HG03280 (cell line): ENCODE measurements at regions not wholly inside any gene's neighbourhood (a gene's known extent, or its start where the extent isn't known, plus 50 kb on each side); places are given as distances from the start of the nearest gene placed in this dataset.

ENCODE experiments used
- ATAC-seq: cut with Tn5 transposase; IDR thresholded peaks from one replicate; pipeline ENCODE4 v1.9.1; 2021; ENCODE audit warnings: mild to moderate bottlenecking, moderate library complexity; ENCODE audit not compliant: unreplicated experiment

DNA sequence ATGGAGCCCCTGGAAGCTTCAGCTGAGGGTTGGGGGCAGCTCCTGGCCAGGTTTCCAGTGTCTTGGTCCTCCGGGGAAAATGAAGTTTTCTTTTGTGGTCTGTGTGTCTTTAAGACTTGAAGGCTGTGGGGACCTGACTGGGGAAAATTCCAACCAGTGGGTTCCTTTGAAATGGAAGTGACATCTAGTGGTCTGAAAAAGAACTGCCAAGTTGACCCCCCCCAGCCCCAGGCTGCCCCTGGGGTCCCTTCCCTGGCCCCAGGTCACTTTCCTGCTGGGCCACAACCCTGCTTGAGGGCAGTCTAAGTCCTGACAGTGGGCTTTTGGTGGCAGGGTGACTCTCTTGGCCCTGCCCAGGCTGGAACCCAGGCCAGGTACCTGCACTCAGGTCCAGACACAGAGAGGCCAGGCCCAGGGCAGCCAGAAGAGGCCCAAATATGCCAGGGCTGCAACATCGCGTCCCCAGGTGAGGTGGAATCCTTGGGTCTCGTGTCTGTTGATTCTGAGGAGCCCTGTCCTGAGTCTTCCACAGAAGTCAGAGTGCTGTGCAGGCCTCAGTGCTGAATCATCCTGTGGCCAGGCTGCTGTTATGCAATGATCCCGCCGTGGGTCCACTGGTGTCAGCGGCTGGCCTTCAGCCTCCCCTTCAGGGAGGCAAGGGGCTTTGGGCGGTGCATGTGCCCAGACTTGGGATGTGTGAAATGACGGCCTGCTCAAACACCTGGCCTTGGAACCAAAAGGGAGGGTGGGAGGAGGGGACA is 68.4 kb downstream of the VEGFA start:
- no peak for ATAC-seq

DNA sequence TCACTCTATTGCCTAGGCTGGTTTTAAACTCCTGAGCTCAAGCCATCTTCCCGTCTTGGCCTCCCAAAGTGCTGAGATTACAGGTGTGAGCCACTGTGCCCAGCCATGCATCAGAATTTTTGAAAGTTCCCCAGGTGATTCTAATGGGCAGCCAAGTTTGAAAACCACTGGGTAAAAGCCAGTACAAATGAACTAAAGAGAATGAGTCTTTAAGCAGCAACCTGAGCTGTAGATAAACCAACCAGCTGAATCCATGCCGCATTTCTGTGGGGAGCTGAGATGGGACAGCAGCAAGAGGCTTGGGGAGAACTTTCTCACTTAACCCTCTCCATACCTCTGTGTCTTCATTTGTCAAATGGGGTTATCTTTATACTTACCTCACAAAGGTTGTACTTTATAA is 67.5 kb downstream of the VEGFA start:
- ATAC-seq = no peak

DNA sequence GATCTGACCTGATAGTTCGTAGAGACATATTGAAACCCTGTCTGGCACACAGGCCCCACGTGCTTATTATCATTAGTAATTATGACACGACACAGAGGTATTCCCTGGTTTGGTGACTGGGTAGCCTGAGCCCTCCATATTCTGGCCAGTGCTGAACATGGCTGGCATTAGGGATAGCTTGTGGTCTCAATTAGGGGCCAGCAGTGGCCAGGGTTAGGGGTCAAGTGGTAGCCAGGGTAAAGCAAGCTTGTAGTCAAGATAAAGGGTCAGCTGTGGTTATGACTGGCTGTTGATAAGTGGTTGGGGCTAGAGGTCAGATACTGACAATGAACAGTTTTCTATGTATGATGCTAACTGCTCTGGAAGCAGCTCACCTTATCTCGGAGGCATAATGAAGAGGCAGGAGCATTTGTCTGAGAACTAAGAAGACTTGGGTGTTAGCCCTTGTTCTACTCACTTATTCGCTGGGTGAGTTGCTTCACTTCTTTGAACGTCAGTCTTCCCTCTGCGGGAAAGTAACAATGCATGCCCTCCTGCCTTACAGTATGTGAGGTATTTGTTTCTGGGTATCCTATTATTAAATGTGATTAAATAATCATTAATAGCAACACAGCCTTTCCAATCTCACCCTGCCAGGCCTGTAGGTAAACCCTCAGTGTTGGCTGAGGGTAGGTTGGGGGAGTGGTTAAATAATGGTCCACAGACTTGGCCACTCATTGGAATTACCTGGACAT is 66.7 kb downstream of the VEGFA start:
- no peak for ATAC-seq
